Neuronal stem cell (in vitro differentiated cells): ENCODE measurements at regions not wholly inside any gene's neighbourhood (a gene's known extent, or its start where the extent isn't known, plus 50 kb on each side); places are given as distances from the start of the nearest gene placed in this dataset.
A peak's percentile ranks its signal among the peaks of the same experiment; 100 is the strongest.
"Not testable (repeated sequence)": the region's sequence is repeated elsewhere in the genome, so short reads cannot be mapped to it uniquely, and the experiment has no call there.

Experiments
- DNase-seq: peaks from one replicate; pipeline ENCODE4 v3.0.0-alpha.2; 2013; ENCODE audit warnings: low spot score
- H2AFZ ChIP-seq: one replicate; pipeline ENCODE4 v1.6.1; 2013; ENCODE audit warnings: mild to moderate bottlenecking, low read length, inconsistent platforms
- H2AK5ac ChIP-seq: 2 replicates; pipeline ENCODE4 v1.6.1; 2013; ENCODE audit warnings: low read depth, mild to moderate bottlenecking, inconsistent platforms, low read length, moderate library complexity, mixed read lengths
- H2BK120ac ChIP-seq: 2 replicates; pipeline ENCODE4 v1.6.1; 2013; ENCODE audit warnings: low read depth, mild to moderate bottlenecking, inconsistent platforms, low read length, moderate library complexity, mixed read lengths
- H2BK12ac ChIP-seq: one replicate; pipeline ENCODE4 v1.6.1; 2013; ENCODE audit warnings: low read length, inconsistent platforms
- H2BK15ac ChIP-seq: 2 replicates; pipeline ENCODE4 v1.6.1; 2013; ENCODE audit warnings: mild to moderate bottlenecking, low read length, inconsistent platforms, mixed read lengths
- H2BK5ac ChIP-seq: one replicate; pipeline ENCODE4 v1.6.1; 2013; ENCODE audit warnings: inconsistent platforms, mild to moderate bottlenecking, low read length, moderate library complexity
- H3K14ac ChIP-seq: one replicate; pipeline ENCODE4 v1.6.1; 2013; ENCODE audit warnings: low read length, inconsistent platforms
- H3K18ac ChIP-seq: 2 replicates; pipeline ENCODE4 v1.6.1; 2013; ENCODE audit warnings: low read length, inconsistent platforms
- H3K23ac ChIP-seq: 2 replicates; pipeline ENCODE4 v1.6.1; 2013; ENCODE audit warnings: low read depth, mild to moderate bottlenecking, mixed read lengths, low read length, inconsistent platforms; ENCODE audit not compliant: poor library complexity
- H3K27ac ChIP-seq: replicated peaks from 3 replicates; pipeline ENCODE4 v1.5.1; 2013; ENCODE audit warnings: low read length, inconsistent platforms
- H3K27me3 ChIP-seq, 3 experiments: 2 replicates each; pipeline ENCODE4 v1.6.1; 2013; ENCODE audit warnings: low read length in 3 of 3, mild to moderate bottlenecking in 2 of 3, inconsistent platforms in 1 of 3, low read depth in 1 of 3, mixed read lengths in 1 of 3, moderate library complexity in 1 of 3; ENCODE audit not compliant: control insufficient read depth in 3 of 3, insufficient read depth in 3 of 3
- H3K36me3 ChIP-seq, 2 donors: replicated peaks in 1 of 2; 2 replicates each; pipeline ENCODE4 v1.6.1; 2013; ENCODE audit warnings: low read length in 2 of 2; ENCODE audit not compliant: control insufficient read depth in 2 of 2, insufficient read depth in 2 of 2
- H3K4ac ChIP-seq: 2 replicates; pipeline ENCODE4 v1.6.1; 2013; ENCODE audit warnings: inconsistent platforms, mild to moderate bottlenecking, low read length, moderate library complexity
- H3K4me1 ChIP-seq, 2 donors: 1 replicate in 1 of 2; 2 replicates in 1 of 2; pipeline ENCODE4 v1.6.1; 2013; ENCODE audit warnings: low read length in 2 of 2, low read depth in 1 of 2; ENCODE audit not compliant: control insufficient read depth in 2 of 2, insufficient read depth in 1 of 2
- H3K4me2 ChIP-seq: one replicate; pipeline ENCODE4 v1.6.1; 2013; ENCODE audit warnings: mild to moderate bottlenecking, low read length, inconsistent platforms; ENCODE audit not compliant: insufficient read depth, poor library complexity, severe bottlenecking
- H3K4me3 ChIP-seq, 2 donors: 2 replicates each; pipeline ENCODE4 v1.5.1; 2013; ENCODE audit warnings: low read length in 2 of 2, mild to moderate bottlenecking in 2 of 2, inconsistent platforms in 1 of 2, moderate library complexity in 1 of 2
- H3K79me1 ChIP-seq: one replicate; pipeline ENCODE4 v1.6.1; 2013; ENCODE audit warnings: low read depth, mild to moderate bottlenecking, inconsistent platforms, low read length, moderate library complexity
- H3K9ac ChIP-seq: one replicate; pipeline ENCODE4 v1.6.1; 2013; ENCODE audit warnings: mild to moderate bottlenecking, low read depth, low read length, inconsistent platforms; ENCODE audit not compliant: poor library complexity
- H3K9me3 ChIP-seq, 2 donors: replicated peaks in 1 of 2; 2 replicates each; pipeline versions ENCODE3 to v1.6.1; 2013; ENCODE audit warnings: low read length in 2 of 2, mild to moderate bottlenecking in 2 of 2, inconsistent platforms in 1 of 2, low read depth in 1 of 2, mixed read lengths in 1 of 2, moderate library complexity in 1 of 2; ENCODE audit not compliant: control insufficient read depth in 2 of 2, insufficient read depth in 1 of 2
- H4K8ac ChIP-seq: one replicate; pipeline ENCODE4 v1.6.1; 2013; ENCODE audit warnings: low read depth, mild to moderate bottlenecking, inconsistent platforms, low read length, moderate library complexity
- H4K91ac ChIP-seq: one replicate; pipeline ENCODE4 v1.6.1; 2013; ENCODE audit warnings: low read length, low read depth, mild to moderate bottlenecking, inconsistent platforms; ENCODE audit not compliant: poor library complexity
- WGBS, 2 donors: extraction: QIAGEN DNeasy Blood & Tissue Kit; methylation state at CpG; one replicate each; pipeline ENCODE4 v1.1.7; 2013; ENCODE audit warnings: missing lambda C conversion rate in 2 of 2, mixed read lengths in 1 of 2; ENCODE audit not compliant: insufficient read length in 2 of 2, insufficient replicate concordance in 1 of 2; ENCODE audit errors: extremely low coverage in 2 of 2; 5-methylcytosine and 5-hydroxymethylcytosine counted together

GRCh38 chr17:14428648-14429029 lies 127.8 kb downstream of the HS3ST3B1 start:
- H2AK5ac ChIP-seq = no peak overlapping the region
- H4K91ac ChIP-seq = no peak overlapping the region
- DNase-seq = no peak
- H2BK15ac ChIP-seq = no peak overlapping the region
- H3K14ac ChIP-seq = no peak overlapping the region
- no peak overlapping the region for H3K23ac ChIP-seq
- peaks cover 0 to 5% of the 10 kb centered on the region in 2 donors for H3K9me3 ChIP-seq
- H2BK5ac ChIP-seq = no peak overlapping the region
- no peak overlapping the region for H3K4ac ChIP-seq
- no peak overlapping the region for H2AFZ ChIP-seq
- H3K27me3 ChIP-seq = no peaks in the 10 kb centered on the region
- H3K9ac ChIP-seq = no peak overlapping the region
- WGBS, 2 donors = no CpG with 5 or more reads among the region's 1 CpG
- H2BK120ac ChIP-seq = no peak overlapping the region
- no peak overlapping the region for H4K8ac ChIP-seq
- H3K79me1 ChIP-seq = no peaks in the 10 kb centered on the region
- H3K36me3 ChIP-seq = no peaks in the 10 kb centered on the region
- H3K4me3 ChIP-seq = no peak overlapping the region
- no peak overlapping the region for H3K27ac ChIP-seq
- H3K4me1 ChIP-seq = peaks cover 0 to 5% of the 10 kb centered on the region in 2 donors
- H2BK12ac ChIP-seq = no peak overlapping the region
- H3K4me2 ChIP-seq = no peak overlapping the region
- H3K18ac ChIP-seq = no peak overlapping the region

- H2BK15ac ChIP-seq = no peak overlapping the region
- H2BK5ac ChIP-seq = no peak overlapping the region
- H3K4me2 ChIP-seq = no peak overlapping the region
- no peaks in the 10 kb centered on the region for H3K79me1 ChIP-seq
- no CpG with 5 or more reads among the region's 14 CpGs for WGBS, 2 donors
- H3K27me3 ChIP-seq = no peaks in the 10 kb centered on the region
- H3K23ac ChIP-seq = no peak overlapping the region
- H3K4ac ChIP-seq = no peak overlapping the region
- H3K14ac ChIP-seq = no peak overlapping the region
- H2BK120ac ChIP-seq = no peak overlapping the region
- peak overlapping the region; percentile 2 for H3K18ac ChIP-seq
- no peak overlapping the region for H3K27ac ChIP-seq
- no peaks in the 10 kb centered on the region for H3K36me3 ChIP-seq
- H2BK12ac ChIP-seq = no peak overlapping the region
- H2AFZ ChIP-seq = no peak overlapping the region
- H4K91ac ChIP-seq = no peak overlapping the region
- H4K8ac ChIP-seq = no peak overlapping the region
- no peak overlapping the region for H3K4me3 ChIP-seq
- H3K9ac ChIP-seq = no peak overlapping the region
- no peak overlapping the region for H2AK5ac ChIP-seq
- no peak for DNase-seq
- peaks cover 0 to 5% of the 10 kb centered on the region in 2 donors for H3K9me3 ChIP-seq
- H3K4me1 ChIP-seq = peaks cover 0 to 5% of the 10 kb centered on the region in 2 donors
Observed at GRCh38 chr17:14427900-14428647, 127.2 kb downstream of the HS3ST3B1 start.

- H3K18ac ChIP-seq, H3K9me3 ChIP-seq, H3K4me3 ChIP-seq, H2BK12ac ChIP-seq, H3K79me1 ChIP-seq, H2BK15ac ChIP-seq, H3K9ac ChIP-seq, H2AFZ ChIP-seq, H3K4ac ChIP-seq, H3K23ac ChIP-seq, H3K36me3 ChIP-seq, H3K14ac ChIP-seq, H2BK120ac ChIP-seq, DNase-seq, H2AK5ac ChIP-seq, H3K4me1 ChIP-seq, H4K91ac ChIP-seq, H3K27ac ChIP-seq, H2BK5ac ChIP-seq, H4K8ac ChIP-seq, H3K27me3 ChIP-seq, H3K4me2 ChIP-seq: not testable (repeated sequence)
- no CpG with 5 or more reads among the region's 8 CpGs for WGBS, 2 donors
Observed at GRCh38 chr17:14423156-14423555, 122.3 kb downstream of the HS3ST3B1 start.

- Histone ChIP-seq H2BK120ac (no peak overlapping the region), H4K91ac (no peak overlapping the region)
- no CpG with 5 or more reads among the region's 1 CpG for WGBS, 2 donors
Observed at GRCh38 chr17:14417336-14417735, 116.5 kb downstream of the HS3ST3B1 start.

More at GRCh38 chr17:14417336-14417735, 116.5 kb downstream of the HS3ST3B1 start:
- no peak overlapping the region for H4K8ac ChIP-seq
- no peak overlapping the region for H3K4me3 ChIP-seq
- H3K9me3 ChIP-seq = peaks cover 0 to 6% of the 10 kb centered on the region in 2 donors
- no peaks in the 10 kb centered on the region for H3K79me1 ChIP-seq
- H2BK5ac ChIP-seq = no peak overlapping the region
- DNase-seq = no peak
- no peaks in the 10 kb centered on the region for H3K36me3 ChIP-seq
- no peak overlapping the region for H3K14ac ChIP-seq
- no peak overlapping the region for H3K4ac ChIP-seq
- H3K27ac ChIP-seq = no peak overlapping the region
- H2BK15ac ChIP-seq = no peak overlapping the region
- no peak overlapping the region for H3K18ac ChIP-seq
- no peak overlapping the region for H3K4me2 ChIP-seq
- no peaks in the 10 kb centered on the region for H3K27me3 ChIP-seq
- H3K23ac ChIP-seq = no peak overlapping the region
- H3K9ac ChIP-seq = no peak overlapping the region
- H2AFZ ChIP-seq = no peak overlapping the region
- H2BK12ac ChIP-seq = no peak overlapping the region
- H2AK5ac ChIP-seq = no peak overlapping the region
- H3K4me1 ChIP-seq = no peaks in the 10 kb centered on the region
